HPDE6-E6E7 (cell line): ENCODE measurements at regions not wholly inside any gene's neighbourhood (a gene's known extent, or its start where the extent isn't known, plus 50 kb on each side); places are given as distances from the start of the nearest gene placed in this dataset.
A peak's percentile ranks its signal among the peaks of the same experiment; 100 is the strongest.

Experiments
- DNase-seq: peaks from one replicate; pipeline ENCODE4 v3.0.0; 2011; ENCODE audit warnings: missing footprints; ENCODE audit errors: extremely low spot score

GRCh38 chr13:40189898-40190630, 476.4 kb downstream of the FOXO1 start:
- DNase-seq = no peak

GRCh38 chr13:40190641-40191100, 475.8 kb downstream of the FOXO1 start:
- peak; percentile 71 for DNase-seq

- DNase-seq = no peak
Measured at GRCh38 chr13:40191186-40191980, 475.1 kb downstream of the FOXO1 start.

GRCh38 chr13:40192452-40192851, 474.0 kb downstream of the FOXO1 start:
- no peak for DNase-seq

GRCh38 chr13:40192858-40193257, 473.6 kb downstream of the FOXO1 start:
- no peak for DNase-seq

- no peak for DNase-seq
Measured at GRCh38 chr13:40193286-40194223, 472.9 kb downstream of the FOXO1 start.

GRCh38 chr13:40194224-40194806, 472.1 kb downstream of the FOXO1 start:
- DNase-seq = no peak

- DNase-seq = no peak
Measured at GRCh38 chr13:40197049-40197448, 469.4 kb downstream of the FOXO1 start.

GRCh38 chr13:40197936-40198595, 468.4 kb downstream of the FOXO1 start:
- no peak for DNase-seq

- DNase-seq = no peak
Measured at GRCh38 chr13:40200273-40200978, 466.0 kb downstream of the FOXO1 start.

GRCh38 chr13:40204246-40204645, 462.2 kb downstream of the FOXO1 start:
- no peak for DNase-seq

- no peak for DNase-seq
Measured at GRCh38 chr13:40205771-40206240, 460.6 kb downstream of the FOXO1 start.

GRCh38 chr13:40206241-40207000, 460.0 kb downstream of the FOXO1 start:
- peak; percentile 52 for DNase-seq

GRCh38 chr13:40207001-40207478, 459.4 kb downstream of the FOXO1 start:
- DNase-seq = no peak

GRCh38 chr13:40208517-40208916, 457.9 kb downstream of the FOXO1 start:
- no peak for DNase-seq

- no peak for DNase-seq
Measured at GRCh38 chr13:40210865-40211585, 455.4 kb downstream of the FOXO1 start.

GRCh38 chr13:40211586-40211968, 454.9 kb downstream of the FOXO1 start:
- DNase-seq = no peak

GRCh38 chr13:40213779-40214178, 452.7 kb downstream of the FOXO1 start:
- no peak for DNase-seq

GRCh38 chr13:40215311-40215710, 451.1 kb downstream of the FOXO1 start:
- no peak for DNase-seq
